H1 (cell line): ENCODE measurements at regions not wholly inside any gene's neighbourhood (a gene's known extent, or its start where the extent isn't known, plus 50 kb on each side); places are given as distances from the start of the nearest gene placed in this dataset.

ENCODE experiments used
- CTCF ChIA-PET: fragments of 300-600 bp; sonication (Branson Sonifier 250); formaldehyde crosslinking; loops from one replicate; lab custom pipeline; 2021; ENCODE audit not compliant: partially characterized antibody; lab: Charles Lee
- POLR2A ChIA-PET: fragments of 300-600 bp; sonication (Branson Sonifier 250); formaldehyde crosslinking; loops from one replicate; lab custom pipeline; 2021; ENCODE audit warnings: inconsistent platforms; ENCODE audit not compliant: partially characterized antibody; lab: Charles Lee
- DNase-seq, 2 experiments: peaks; one replicate each; pipeline versions ENCODE4 v3.0.0 to v3.0.0-alpha.2; 2010 to 2022; ENCODE audit warnings: low spot score in 2 of 2, low read depth in 1 of 2, mixed read lengths in 1 of 2
- FAIRE-seq: peaks from 2 replicates; lab custom pipeline; 2011; peaks lifted over from hg19 to GRCh38; lab: Jason Lieb, UNC
- H2AFZ ChIP-seq: 2 replicates; pipeline ENCODE4 v1.8.1; 2012; ENCODE audit warnings: low read length, inconsistent platforms
- H2AK5ac ChIP-seq: 2 replicates; pipeline ENCODE4 v1.6.1; 2013; ENCODE audit warnings: low read depth, low read length
- H2BK120ac ChIP-seq: replicated peaks from 2 replicates; pipeline ENCODE3; 2013; ENCODE audit warnings: low read depth, low read length, inconsistent platforms
- H2BK12ac ChIP-seq: 2 replicates; pipeline ENCODE4 v1.6.1; 2013; ENCODE audit warnings: low read depth, low read length
- H2BK15ac ChIP-seq: 2 replicates; pipeline ENCODE4 v1.6.1; 2013; ENCODE audit warnings: low read length
- H2BK20ac ChIP-seq: 2 replicates; pipeline ENCODE4 v1.6.1; 2013; ENCODE audit warnings: low read length
- H2BK5ac ChIP-seq: 2 replicates; pipeline ENCODE4 v1.6.1; 2013; ENCODE audit warnings: low read depth, low read length
- H3K14ac ChIP-seq: 2 replicates; pipeline ENCODE4 v1.6.1; 2013; ENCODE audit warnings: inconsistent platforms; ENCODE audit not compliant: insufficient read length
- H3K18ac ChIP-seq: 2 replicates; pipeline ENCODE4 v1.6.1; 2013; ENCODE audit warnings: low read length; ENCODE audit errors: extremely low read depth
- H3K23ac ChIP-seq: 2 replicates; pipeline ENCODE4 v1.6.1; 2013; ENCODE audit warnings: inconsistent platforms; ENCODE audit not compliant: insufficient read length
- H3K23me2 ChIP-seq: 2 replicates; pipeline ENCODE4 v1.6.1; 2013; ENCODE audit warnings: low read depth, low read length
- H3K27ac ChIP-seq: 2 replicates; pipeline ENCODE4 v1.6.1; 2011; ENCODE audit warnings: low read depth, low read length, inconsistent platforms
- H3K27me3 ChIP-seq, 4 experiments: replicated peaks in 1 of 4; 1 replicate in 1 of 4; 2 replicates in 3 of 4; pipeline versions ENCODE4 v1.6.1 to v1.8.1; 2011 to 2013; ENCODE audit warnings: low read length in 3 of 4, mild to moderate bottlenecking in 3 of 4, inconsistent platforms in 2 of 4, mixed read lengths in 2 of 4, moderate library complexity in 1 of 4; ENCODE audit not compliant: control insufficient read depth in 3 of 4, insufficient read depth in 3 of 4; ENCODE audit errors: extremely low read depth in 1 of 4
- H3K36me3 ChIP-seq, 4 experiments: 2 replicates each; pipeline versions ENCODE4 v1.6.1 to v1.8.1; 2011 to 2013; ENCODE audit warnings: mild to moderate bottlenecking in 4 of 4, low read length in 3 of 4, moderate library complexity in 2 of 4, control low read depth in 1 of 4, inconsistent platforms in 1 of 4; ENCODE audit not compliant: insufficient read depth in 4 of 4, control insufficient read depth in 2 of 4
- H3K4ac ChIP-seq: replicated peaks from 2 replicates; pipeline ENCODE3; 2013; ENCODE audit warnings: low read length, low read depth, mixed read lengths, inconsistent platforms; ENCODE audit not compliant: insufficient read length
- H3K4me1 ChIP-seq, 4 experiments: replicated peaks in 1 of 4; 1 replicate in 1 of 4; 2 replicates in 3 of 4; pipeline versions ENCODE4 v1.6.1 to v1.8.1; 2011 to 2013; ENCODE audit warnings: low read length in 3 of 4, inconsistent platforms in 2 of 4, mixed read lengths in 1 of 4; ENCODE audit not compliant: insufficient read depth in 4 of 4, control insufficient read depth in 3 of 4
- H3K4me2 ChIP-seq, 2 experiments: 2 replicates each; pipeline versions ENCODE4 v1.6.1 to v1.8.1; 2011 to 2013; ENCODE audit warnings: low read depth in 2 of 2, low read length in 2 of 2, control low read depth in 1 of 2, inconsistent platforms in 1 of 2, mild to moderate bottlenecking in 1 of 2; ENCODE audit not compliant: insufficient read depth in 1 of 2
- H3K4me3 ChIP-seq, 4 experiments: fragments of 200-600, 300-600 bp in 1 of 4; sonication (generic), shearing (Covaris generic), sonication (Bioruptor Twin) in 1 of 4; 2 replicates each; pipeline versions ENCODE4 v1.5.1 to v1.8.1; 2011 to 2016; ENCODE audit warnings: low read length in 4 of 4, low read depth in 3 of 4, control low read depth in 2 of 4, inconsistent platforms in 2 of 4, mild to moderate bottlenecking in 2 of 4, mixed read lengths in 1 of 4, moderate library complexity in 1 of 4; ENCODE audit not compliant: insufficient read depth in 2 of 4; ENCODE audit errors: extremely low read depth in 1 of 4
- H3K56ac ChIP-seq: replicated peaks from 2 replicates; pipeline ENCODE3; 2013; ENCODE audit warnings: low read depth, mild to moderate bottlenecking, mixed read lengths, low read length, inconsistent platforms; ENCODE audit not compliant: insufficient read length
- H3K79me1 ChIP-seq: 2 replicates; pipeline ENCODE4 v1.6.1; 2013; ENCODE audit warnings: low read depth, low read length, control low read depth
- H3K79me2 ChIP-seq, 2 experiments: 2 replicates each; pipeline versions ENCODE4 v1.6.1 to v1.8.1; 2012 to 2013; ENCODE audit warnings: low read length in 2 of 2, mild to moderate bottlenecking in 2 of 2, inconsistent platforms in 1 of 2; ENCODE audit not compliant: insufficient read depth in 2 of 2, control insufficient read depth in 1 of 2
- H3K9ac ChIP-seq, 4 experiments: replicated peaks in 1 of 4; 1 replicate in 1 of 4; 2 replicates in 3 of 4; pipeline versions ENCODE4 v1.6.1 to v1.8.1; 2011 to 2013; ENCODE audit warnings: low read depth in 3 of 4, low read length in 3 of 4, control low read depth in 2 of 4, mild to moderate bottlenecking in 2 of 4, moderate library complexity in 2 of 4, inconsistent platforms in 1 of 4; ENCODE audit errors: extremely low read depth in 1 of 4
- H3K9me3 ChIP-seq, 2 experiments: 2 replicates each; pipeline versions ENCODE4 v1.6.1 to v1.8.1; 2012 to 2013; ENCODE audit warnings: mild to moderate bottlenecking in 2 of 2, moderate library complexity in 2 of 2, control low read depth in 1 of 2, inconsistent platforms in 1 of 2, low read depth in 1 of 2, low read length in 1 of 2, mixed read lengths in 1 of 2; ENCODE audit not compliant: insufficient read depth in 2 of 2
- H4K20me1 ChIP-seq, 2 experiments: replicated peaks in 1 of 2; 2 replicates each; pipeline versions ENCODE3 to v1.8.1; 2011 to 2013; ENCODE audit warnings: inconsistent platforms in 2 of 2, low read length in 2 of 2, mild to moderate bottlenecking in 1 of 2; ENCODE audit not compliant: insufficient read depth in 2 of 2, control insufficient read depth in 1 of 2
- H4K5ac ChIP-seq: 2 replicates; pipeline ENCODE4 v1.6.1; 2013; ENCODE audit warnings: low read length, low read depth, mixed read lengths, inconsistent platforms; ENCODE audit not compliant: insufficient read length
- H4K8ac ChIP-seq: 2 replicates; pipeline ENCODE4 v1.8.0; 2013; ENCODE audit warnings: mild to moderate bottlenecking, moderate library complexity, low read length, inconsistent platforms; ENCODE audit not compliant: insufficient read depth; ENCODE audit errors: extremely low read depth
- H4K91ac ChIP-seq: replicated peaks from 2 replicates; pipeline ENCODE3; 2013; ENCODE audit warnings: low read length, mixed read lengths, inconsistent platforms; ENCODE audit not compliant: insufficient read length
- BACH1 ChIP-seq: IDR thresholded peaks from 2 replicates; pipeline ENCODE4 v1.6.1; 2012; ENCODE audit warnings: low read length, improper control_type of control experiment
- EP300 ChIP-seq, 2 experiments: IDR thresholded peaks; 1 replicate in 1 of 2; 2 replicates in 1 of 2; pipeline ENCODE4 v1.6.1; 2011 to 2012; ENCODE audit warnings: low read depth in 2 of 2, low read length in 2 of 2, mild to moderate bottlenecking in 2 of 2, borderline replicate concordance in 1 of 2, inconsistent platforms in 1 of 2, moderate library complexity in 1 of 2
- RXRA ChIP-seq: IDR thresholded peaks from 2 replicates; pipeline ENCODE4 v1.6.1; 2011; ENCODE audit warnings: low read depth, mild to moderate bottlenecking, low read length, moderate library complexity; ENCODE audit not compliant: insufficient read depth
- SAP30 ChIP-seq: fragments of 300-600 bp; sonication (generic); IDR thresholded peaks from 2 replicates; pipeline ENCODE4 v1.7.1; 2012; ENCODE audit warnings: low read length, moderate library complexity, mild to moderate bottlenecking, inconsistent platforms; ENCODE audit not compliant: insufficient read depth, insufficient replicate concordance
- SIN3A ChIP-seq, 2 experiments: IDR thresholded peaks in 1 of 2; conservative IDR thresholded peaks in 1 of 2; 2 replicates each; pipeline ENCODE4 v1.6.1; 2011 to 2012; ENCODE audit warnings: low read length in 2 of 2, improper control_type of control experiment in 1 of 2, low read depth in 1 of 2, mild to moderate bottlenecking in 1 of 2
- ZNF274 ChIP-seq: IDR thresholded peaks from 2 replicates; pipeline ENCODE4 v1.7.0; 2012; ENCODE audit warnings: low read length, borderline replicate concordance; ENCODE audit errors: extremely low read depth
- WGBS, 2 experiments: shearing (Covaris generic) in 1 of 2; methylation state at CpG; one replicate each; pipeline versions ENCODE4 v1.1.6 to v1.1.7; 2013 to 2015; ENCODE audit warnings: low lambda C conversion rate in 2 of 2, mixed read lengths in 2 of 2, inconsistent platforms in 1 of 2, low coverage in 1 of 2, missing lambda C conversion rate in 1 of 2; ENCODE audit not compliant: insufficient replicate concordance in 2 of 2, insufficient coverage in 1 of 2, insufficient read length in 1 of 2; ENCODE audit errors: extremely low coverage in 1 of 2, missing lambda C conversion rate in 1 of 2; 5-methylcytosine and 5-hydroxymethylcytosine counted together

- 88% methylated on average over 13 of the region's 13 CpGs; no CpG with 5 or more reads in 1 of the 2 experiments for WGBS, 2 experiments
- Histone ChIP-seq H3K79me1 (no peaks in the 10 kb centered on the region), H3K27ac (no peak overlapping the region), H3K4me3 (no peak overlapping the region), H2BK120ac (no peak overlapping the region), H3K36me3 (no peaks in the 10 kb centered on the region), H3K4me1 (peaks cover 0 to 11% (median 7%) of the 10 kb centered on the region in 4 experiments), H3K4me2 (no peak overlapping the region; a peak in 1 of 4 replicates), H3K14ac (no peak overlapping the region), H2BK5ac (no peak overlapping the region), H3K4ac (no peak overlapping the region), H3K27me3 (no peaks in the 10 kb centered on the region; a peak in 1 of 7 replicates), H3K79me2 (no peaks in the 10 kb centered on the region), H3K56ac (no peak overlapping the region), H4K91ac (no peak overlapping the region), H3K9me3 (no peaks in the 10 kb centered on the region), H2BK12ac (peak overlapping the region; percentile 92; the same call in 1 of the 2 replicates), H2AFZ (no peak overlapping the region), H3K23me2 (no peaks in the 10 kb centered on the region), H3K9ac (no peak overlapping the region), H3K18ac (peak overlapping the region; percentile 57; the same call in 1 of the 2 replicates), H2AK5ac (no peak overlapping the region), H3K23ac (no peak overlapping the region), H4K20me1 (no peaks in the 10 kb centered on the region), H4K8ac (no peak overlapping the region; the same call in 1 of the 2 replicates), H2BK20ac (no peak overlapping the region), H4K5ac (no peak overlapping the region), H2BK15ac (peak overlapping the region; percentile 68; the same call in 1 of the 2 replicates)
- FAIRE-seq: no peak
- ChIA-PET CTCF (interaction anchor here (0.8 to 2.3 kb wide), 4 partner anchors 13 to 205 kb away, joined by 3 to 9 read pairs (median 3); no protein-coding TSS in a partner anchor), POLR2A (interaction anchor here (1.4 kb wide), 1 partner anchor 14 kb away, joined by 3 read pairs; no protein-coding TSS in a partner anchor)
- no peak for TF ChIP-seq EP300 (IDR thresholded peaks at IDR 0.05; ENCODE audit: borderline replicate concordance in 1 of 2, low read depth in 2 of 2, low read length in 2 of 2)
- TF ChIP-seq BACH1: no peak
- TF ChIP-seq SIN3A (conservative IDR thresholded peaks at IDR 0.05 in 1 of 2, IDR thresholded peaks at IDR 0.05 in 1 of 2; ENCODE audit: low read depth in 1 of 2, low read length in 2 of 2): no peak
- TF ChIP-seq ZNF274: no peak
- no peak for TF ChIP-seq RXRA
- no peak for TF ChIP-seq SAP30
- DNase-seq: no peak
These were observed 88.8 kb downstream of the CHST1 start for GRCh38 chr11:45576461-45577215.
